HUDEP-2 (cell line): ENCODE measurements at regions not wholly inside any gene's neighbourhood (a gene's known extent, or its start where the extent isn't known, plus 50 kb on each side); places are given as distances from the start of the nearest gene placed in this dataset.
"Not testable (repeated sequence)": the region's sequence is repeated elsewhere in the genome, so short reads cannot be mapped to it uniquely, and the experiment has no call there.

Experiments
- DNase-seq, 76 experiments: peaks; one replicate each; lab custom pipeline; 2025; ENCODE audit not compliant: unreplicated experiment in 76 of 76; lab: John Stamatoyannopoulos, UW

- DNase-seq: not testable (repeated sequence)
These were observed 136.3 kb upstream of the ZNF618 start for GRCh38 chr9:113739605-113740507.

- not testable (repeated sequence) for DNase-seq
These were observed 135.3 kb upstream of the ZNF618 start for GRCh38 chr9:113740508-113741500.

- DNase-seq: no peak
These were observed 133.9 kb upstream of the ZNF618 start for GRCh38 chr9:113741886-113742854.

- no peak for DNase-seq
These were observed 133.2 kb upstream of the ZNF618 start for GRCh38 chr9:113742878-113743277.

- no peak for DNase-seq
These were observed 129.6 kb upstream of the ZNF618 start for GRCh38 chr9:113746486-113746885.

GRCh38 chr9:113748135-113748534 is 128.0 kb upstream of the ZNF618 start:
- DNase-seq: no peak

GRCh38 chr9:113753398-113754119 is 122.5 kb upstream of the ZNF618 start:
- DNase-seq: no peak

GRCh38 chr9:113754739-113755138 is 121.4 kb upstream of the ZNF618 start:
- no peak for DNase-seq

GRCh38 chr9:113755433-113755832 is 120.7 kb upstream of the ZNF618 start:
- no peak for DNase-seq

GRCh38 chr9:113756476-113757192 is 119.5 kb upstream of the ZNF618 start:
- no peak for DNase-seq

- DNase-seq: no peak
These were observed 112.7 kb upstream of the ZNF618 start for GRCh38 chr9:113763429-113763828.

- no peak for DNase-seq
These were observed 111.5 kb upstream of the ZNF618 start for GRCh38 chr9:113764572-113764971.

GRCh38 chr9:113769412-113769811 is 106.7 kb upstream of the ZNF618 start:
- no peak for DNase-seq

GRCh38 chr9:113770396-113770795 is 105.7 kb upstream of the ZNF618 start:
- no peak for DNase-seq

GRCh38 chr9:113771199-113771598 is 104.9 kb upstream of the ZNF618 start:
- no peak for DNase-seq

GRCh38 chr9:113772121-113772810 is 103.8 kb upstream of the ZNF618 start:
- no peak for DNase-seq

GRCh38 chr9:113774963-113775362 is 101.1 kb upstream of the ZNF618 start:
- no peak for DNase-seq

GRCh38 chr9:113775749-113776148 is 100.4 kb upstream of the ZNF618 start:
- no peak for DNase-seq
